SU-DHL-6 (cell line): ENCODE measurements at regions not wholly inside any gene's neighbourhood (a gene's known extent, or its start where the extent isn't known, plus 50 kb on each side); places are given as distances from the start of the nearest gene placed in this dataset.

Experiments
- CTCF ChIP-seq: fragments of 200-600 bp; sonication (generic); IDR thresholded peaks from one replicate; pipeline ENCODE4 v1.5.1; 2017; ENCODE audit warnings: antibody characterized with exemption, mild to moderate bottlenecking, low read length, moderate library complexity; ENCODE audit not compliant: insufficient read depth, poor library complexity, severe bottlenecking
- EZH2phosphoT487 ChIP-seq: fragments of 200-600 bp; sonication (generic), shearing (Covaris generic); conservative IDR thresholded peaks from 2 replicates; pipeline ENCODE4 v1.6.1; 2018; ENCODE audit warnings: mild to moderate bottlenecking, antibody characterized with exemption, low read length, moderate library complexity, mixed read lengths

GRCh38 chr15:60264088-60264487, 133.7 kb downstream of the ANXA2 start:
- TF ChIP-seq CTCF = no peak
- no peak for TF ChIP-seq EZH2phosphoT487
